ENCODE measurements at regions not wholly inside any gene's neighbourhood (a gene's known extent, or its start where the extent isn't known, plus 50 kb on each side); places are given as distances from the start of the nearest gene placed in this dataset.

GRCh38 chr5:174625591-174626350 is 98.6 kb upstream of the MSX2 start:
- Histone ChIP-seq H3K4me2 (ENCODE audit: insufficient read depth, low read length) (no peak overlapping the region), H3K9ac (replicated peaks; ENCODE audit: extremely low read depth, insufficient read depth, low read length) (no peak overlapping the region), H3K9me1 (replicated peaks; ENCODE audit: control insufficient read depth, extremely low read depth, insufficient read depth, low read length) (no peaks in the 10 kb centered on the region), H3K4me1 (ENCODE audit: control insufficient read depth, extremely low read depth, insufficient read depth, low read length) (no peaks in the 10 kb centered on the region), H3K27me3 (ENCODE audit: control insufficient read depth in 2 of 2, insufficient read depth in 2 of 2, low read length in 2 of 2) (no peaks in the 10 kb centered on the region), H2AFZ (ENCODE audit: low read depth, low read length) (no peak overlapping the region), H3K79me2 (ENCODE audit: control insufficient read depth, insufficient read depth, low read length) (no peaks in the 10 kb centered on the region), H3K36me3 (ENCODE audit: control insufficient read depth in 2 of 2, extremely low read depth in 1 of 2, insufficient read depth in 2 of 2, low read length in 2 of 2) (no peaks in the 10 kb centered on the region), H3K4me3 (replicated peaks in 1 of 3; ENCODE audit: insufficient read depth in 1 of 3, low read depth in 1 of 3, low read length in 3 of 3) (no peak overlapping the region), H3K9me3 (replicated peaks; ENCODE audit: control insufficient read depth, insufficient read depth, low read length) (peaks cover 7% of the 10 kb centered on the region), H4K20me1 (replicated peaks; ENCODE audit: control insufficient read depth, extremely low read depth, insufficient read depth, low read length) (no peaks in the 10 kb centered on the region), H3K27ac (ENCODE audit: insufficient read depth, low read depth, low read length) (no peak overlapping the region)
- TF ChIP-seq CTCF (IDR thresholded peaks at IDR 0.05; ENCODE audit: extremely low read depth in 1 of 2, insufficient read depth in 1 of 2, low read depth in 1 of 2, low read length in 2 of 2) (no peak), GATA2 (IDR thresholded peaks at IDR 0.05; ENCODE audit: insufficient read depth, insufficient read length, low read depth, low read length) (no peak), FOS (IDR thresholded peaks at IDR 0.05; ENCODE audit: borderline replicate concordance, insufficient read depth, low read length) (no peak), POLR2A (IDR thresholded peaks at IDR 0.05; ENCODE audit: low read depth, low read length) (no peak), EZH2 (IDR thresholded peaks at IDR 0.05; ENCODE audit: borderline replicate concordance, low read depth, low read length, severe bottlenecking) (no peak), POLR2AphosphoS5 (IDR thresholded peaks at IDR 0.05; ENCODE audit: insufficient read depth, low read depth, low read length) (no peak), MYC (IDR thresholded peaks at IDR 0.05; ENCODE audit: low read depth, low read length) (no peak), JUN (IDR thresholded peaks at IDR 0.05; ENCODE audit: borderline replicate concordance, insufficient read depth, insufficient read length, low read depth) (no peak), MAX (IDR thresholded peaks at IDR 0.05; ENCODE audit: insufficient read depth, insufficient read length) (no peak)
- ChIA-PET POLR2A (no interaction called here), CTCF (no interaction called here)
- no peak for FAIRE-seq
- dilution Hi-C loops (cut with MboI; ENCODE audit: extremely low pct_ligation_motif_present, low sequenced_read_pairs) (no loop called here), intact Hi-C loops (cut with micrococcal nuclease) (no loop called here)
- DNase-seq (ENCODE audit: low read depth, low spot score), result no peak
- BruUV-seq (replicated peaks), result no TSS peak
